PC-9 (cell line): ENCODE measurements at regions not wholly inside any gene's neighbourhood (a gene's known extent, or its start where the extent isn't known, plus 50 kb on each side); places are given as distances from the start of the nearest gene placed in this dataset.

Experiments used
- EZH2 ChIP-seq: fragments of 200-600 bp; sonication (generic); IDR thresholded peaks from 2 replicates; pipeline ENCODE4 v1.8.0; 2017; ENCODE audit warnings: antibody characterized with exemption, low read depth
- TF ChIP-seq, protein P1 (sequence below): fragments of 200-600 bp; sonication (generic); conservative IDR thresholded peaks from 2 replicates; pipeline ENCODE4 v1.6.1; 2017; ENCODE audit warnings: mixed run types, antibody characterized with exemption, mild to moderate bottlenecking, moderate library complexity

DNA sequence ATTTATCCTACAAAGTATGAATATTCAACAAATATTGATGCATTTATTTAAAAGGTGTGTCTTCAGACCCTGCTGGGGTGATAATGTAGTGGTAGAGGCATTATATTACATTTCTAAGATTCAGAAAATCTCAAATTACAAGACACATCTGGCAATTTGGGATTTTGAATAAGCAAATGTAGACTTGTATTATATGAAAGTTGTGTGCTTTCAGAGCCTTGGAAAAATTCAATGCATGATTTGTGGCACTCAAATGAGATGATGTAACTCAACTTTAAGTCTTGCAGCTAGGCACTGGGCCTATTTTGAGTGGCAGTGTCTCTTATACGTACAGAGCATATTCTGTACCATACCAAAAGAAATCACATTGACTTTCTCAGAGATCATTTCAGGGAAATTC is 214.4 kb downstream of the ETS1 start:
- TF ChIP-seq, protein P1, sequence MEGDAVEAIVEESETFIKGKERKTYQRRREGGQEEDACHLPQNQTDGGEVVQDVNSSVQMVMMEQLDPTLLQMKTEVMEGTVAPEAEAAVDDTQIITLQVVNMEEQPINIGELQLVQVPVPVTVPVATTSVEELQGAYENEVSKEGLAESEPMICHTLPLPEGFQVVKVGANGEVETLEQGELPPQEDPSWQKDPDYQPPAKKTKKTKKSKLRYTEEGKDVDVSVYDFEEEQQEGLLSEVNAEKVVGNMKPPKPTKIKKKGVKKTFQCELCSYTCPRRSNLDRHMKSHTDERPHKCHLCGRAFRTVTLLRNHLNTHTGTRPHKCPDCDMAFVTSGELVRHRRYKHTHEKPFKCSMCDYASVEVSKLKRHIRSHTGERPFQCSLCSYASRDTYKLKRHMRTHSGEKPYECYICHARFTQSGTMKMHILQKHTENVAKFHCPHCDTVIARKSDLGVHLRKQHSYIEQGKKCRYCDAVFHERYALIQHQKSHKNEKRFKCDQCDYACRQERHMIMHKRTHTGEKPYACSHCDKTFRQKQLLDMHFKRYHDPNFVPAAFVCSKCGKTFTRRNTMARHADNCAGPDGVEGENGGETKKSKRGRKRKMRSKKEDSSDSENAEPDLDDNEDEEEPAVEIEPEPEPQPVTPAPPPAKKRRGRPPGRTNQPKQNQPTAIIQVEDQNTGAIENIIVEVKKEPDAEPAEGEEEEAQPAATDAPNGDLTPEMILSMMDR: no peak
- TF ChIP-seq EZH2: no peak
